GM10266 (cell line): ENCODE measurements at regions not wholly inside any gene's neighbourhood (a gene's known extent, or its start where the extent isn't known, plus 50 kb on each side); places are given as distances from the start of the nearest gene placed in this dataset.

Source experiments
- DNase-seq: peaks from one replicate; pipeline ENCODE4 v3.0.0; 2012; ENCODE audit errors: extremely low spot score
- CTCF ChIP-seq: IDR thresholded peaks from 2 replicates; pipeline ENCODE4 v1.5.1; 2012; ENCODE audit warnings: mild to moderate bottlenecking, low read depth; ENCODE audit not compliant: control insufficient read depth, insufficient read depth; ENCODE audit errors: missing control alignments

DNA sequence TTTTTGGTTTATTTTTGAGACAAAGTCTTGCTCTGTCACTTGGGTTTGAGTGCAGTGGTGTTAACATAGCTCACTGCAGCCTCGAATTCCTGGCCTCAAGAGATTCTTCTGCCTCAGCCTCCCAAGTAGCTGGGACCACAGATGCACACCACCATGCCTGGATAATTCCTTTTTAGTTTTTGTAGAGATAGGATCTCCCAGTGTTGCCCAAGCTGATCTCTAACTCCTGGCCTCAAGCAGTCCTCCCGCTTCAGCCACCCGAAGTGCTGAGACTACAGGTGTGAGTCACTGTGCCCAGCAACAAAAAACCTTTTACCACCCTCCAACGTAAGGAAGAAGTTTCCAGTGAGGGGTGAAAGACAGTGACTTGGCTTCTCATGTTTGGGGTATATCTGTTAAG lies 81.1 kb upstream of the TSHZ3 start:
- no peak for DNase-seq
- TF ChIP-seq CTCF = no peak

DNA sequence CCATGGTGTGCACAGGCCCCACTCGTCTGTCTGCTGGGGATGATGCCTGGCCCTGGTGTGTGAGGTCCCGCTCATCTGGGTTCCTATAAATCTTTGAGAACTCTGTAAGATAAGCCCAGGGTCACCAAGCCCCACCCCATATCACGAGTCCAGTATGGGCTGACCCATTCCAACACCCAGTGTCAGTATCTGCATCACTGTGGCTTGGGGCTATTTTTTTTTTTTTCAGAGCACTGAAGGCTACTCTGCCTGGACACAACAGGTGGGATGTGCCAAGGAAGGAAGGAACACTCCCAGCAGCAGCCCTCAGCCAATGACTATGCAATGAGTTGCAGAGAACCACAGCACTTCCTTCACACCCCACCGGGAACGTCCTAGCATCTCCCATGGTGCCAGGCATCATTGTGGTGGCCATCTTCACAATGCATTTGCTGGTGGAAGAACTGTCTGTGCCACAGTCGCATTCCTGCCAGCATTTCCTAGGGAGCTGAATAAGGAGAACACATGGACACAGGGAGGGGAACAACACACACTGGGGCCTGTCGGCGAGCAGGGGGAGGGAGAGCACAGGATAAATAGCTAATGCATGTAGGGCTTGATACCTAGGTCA lies 83.1 kb upstream of the TSHZ3 start:
- no peak for DNase-seq

DNA sequence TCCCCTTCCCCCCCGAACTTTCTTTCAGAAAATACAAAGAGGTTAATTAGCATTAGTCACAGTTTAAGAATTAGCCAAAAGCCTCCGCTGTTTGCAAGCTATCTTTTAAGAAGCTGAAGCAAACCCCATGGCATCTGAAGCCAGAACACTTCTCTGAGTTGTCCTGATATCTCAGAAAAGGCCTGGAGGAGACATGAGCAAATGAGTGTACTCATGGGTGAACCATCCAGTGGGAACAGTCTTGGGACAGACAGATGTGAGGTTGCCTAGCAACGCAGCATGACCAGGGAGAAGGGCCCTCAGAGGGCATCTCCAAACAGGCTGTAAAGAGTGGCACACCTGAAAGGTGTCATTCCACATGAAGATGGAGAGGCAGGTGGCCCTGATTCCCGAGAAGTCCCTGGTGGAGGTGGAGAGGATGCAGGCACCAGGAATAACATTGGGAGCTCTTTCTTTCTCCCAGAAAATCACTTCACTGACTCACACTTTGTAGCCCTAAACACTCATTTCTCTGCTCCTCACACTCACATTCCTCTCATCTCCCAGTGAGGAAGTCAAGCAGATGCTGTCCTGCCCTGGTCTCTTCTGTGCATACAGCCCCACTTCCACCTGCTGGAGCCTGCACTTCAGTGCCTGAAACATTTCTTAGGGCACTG lies 87.0 kb upstream of the TSHZ3 start:
- no peak for DNase-seq
- TF ChIP-seq CTCF = no peak

More for the DNA sequence above, 83.1 kb upstream of the TSHZ3 start:
- TF ChIP-seq CTCF = no peak

- TF ChIP-seq CTCF = no peak
- no peak for DNase-seq
These were observed 89.4 kb upstream of the TSHZ3 start for GRCh38 chr19:31438401-31439269.

DNA sequence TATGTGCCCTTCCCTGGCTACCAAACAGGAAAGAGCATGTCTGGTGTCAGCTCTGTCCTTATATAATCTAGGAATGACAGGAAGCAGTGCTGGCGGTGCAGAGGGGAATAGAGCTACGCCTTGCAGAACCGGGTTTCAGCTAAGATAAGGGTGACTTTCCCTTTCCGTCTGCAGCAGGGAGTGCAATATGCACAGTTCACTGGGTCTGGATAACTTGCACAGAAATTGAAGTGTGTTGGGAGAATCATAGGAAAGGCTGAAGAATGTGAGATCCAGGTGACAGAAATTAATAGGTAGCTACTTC lies 90.0 kb upstream of the TSHZ3 start:
- no peak for TF ChIP-seq CTCF
- DNase-seq = no peak

- TF ChIP-seq CTCF = no peak
These were observed 95.7 kb upstream of the TSHZ3 start for GRCh38 chr19:31444931-31445330.

DNA sequence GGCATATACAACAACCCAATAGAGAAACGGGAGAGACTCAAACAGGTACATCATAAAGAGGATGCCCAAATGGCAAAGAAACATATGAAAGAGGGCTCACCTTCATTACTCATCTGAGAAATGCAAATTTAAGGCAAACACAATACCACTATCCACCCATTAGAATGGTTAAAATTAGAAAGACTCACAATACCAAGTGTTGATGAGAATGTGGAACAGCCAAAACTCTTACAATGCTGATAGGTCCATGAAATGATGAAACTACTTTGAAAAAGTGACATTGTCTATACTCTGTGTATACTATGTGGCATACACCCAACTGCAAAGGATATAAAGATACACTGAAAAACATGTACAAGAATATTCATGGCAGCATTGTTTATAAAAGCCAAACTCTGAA lies 96.2 kb upstream of the TSHZ3 start:
- DNase-seq = no peak
- TF ChIP-seq CTCF = no peak

More at GRCh38 chr19:31444931-31445330, 95.7 kb upstream of the TSHZ3 start:
- DNase-seq = no peak
